ENCODE measurements at regions not wholly inside any gene's neighbourhood (a gene's known extent, or its start where the extent isn't known, plus 50 kb on each side); places are given as distances from the start of the nearest gene placed in this dataset.

DNA sequence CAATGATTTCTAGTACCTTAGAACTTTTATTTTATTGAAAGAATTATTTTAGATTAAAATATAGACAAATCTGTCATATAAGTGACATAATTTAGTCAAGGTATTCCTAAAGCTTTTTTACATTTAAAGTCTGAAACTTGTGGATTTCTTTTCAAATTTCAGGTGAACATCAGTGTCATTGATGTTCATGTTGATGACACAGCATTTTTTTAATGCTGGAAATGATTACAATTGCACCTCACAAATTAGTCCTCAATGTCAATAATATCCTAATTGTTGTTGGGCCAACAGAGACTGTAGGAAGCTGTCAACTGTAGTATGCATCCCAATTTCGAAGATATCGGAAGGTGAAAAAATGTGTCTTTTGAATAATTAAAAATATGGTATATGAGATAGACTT is 214.4 kb upstream of the ARL4C start:
- H3K27ac ChIP-seq (ENCODE audit: low read length): no peak overlapping the region
- no peaks in the 10 kb centered on the region for H3K4me1 ChIP-seq (ENCODE audit: control insufficient read depth in 1 of 2, insufficient read depth in 2 of 2, low read length in 2 of 2)
- no peaks in the 10 kb centered on the region for H3K9me3 ChIP-seq (ENCODE audit: control insufficient read depth in 1 of 2, low read length in 2 of 2)
- H3K4me3 ChIP-seq (ENCODE audit: low read depth in 1 of 2, low read length in 2 of 2): no peak overlapping the region
- H3K27me3 ChIP-seq (ENCODE audit: low read depth, low read length): no peaks in the 10 kb centered on the region
- H3K36me3 ChIP-seq (ENCODE audit: control insufficient read depth in 1 of 2, insufficient read depth in 2 of 2, low read length in 2 of 2): no peaks in the 10 kb centered on the region

DNA sequence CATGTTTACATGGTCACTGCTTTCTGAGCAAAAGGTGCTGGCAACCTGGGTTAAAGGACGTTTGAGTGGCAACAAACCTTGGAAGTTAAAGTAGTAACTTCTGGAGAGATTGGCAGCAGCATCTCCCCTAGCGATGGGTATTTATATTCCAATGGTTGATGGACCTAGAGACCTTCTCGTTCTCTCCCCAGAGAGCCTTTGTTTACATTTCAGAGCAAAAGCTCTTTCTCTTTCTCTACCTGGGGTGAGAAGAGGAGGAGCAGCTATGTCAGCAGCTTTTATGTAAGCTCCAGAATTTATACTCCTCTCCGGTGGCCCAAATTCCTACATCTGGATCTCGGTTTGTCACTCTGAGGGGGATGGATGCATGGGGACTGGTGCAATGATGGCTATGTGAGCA is 213.7 kb upstream of the ARL4C start:
- no peaks in the 10 kb centered on the region for H3K4me1 ChIP-seq (ENCODE audit: control insufficient read depth in 1 of 2, insufficient read depth in 2 of 2, low read length in 2 of 2)
- H3K27me3 ChIP-seq (ENCODE audit: low read depth, low read length): no peaks in the 10 kb centered on the region
- H3K9me3 ChIP-seq (ENCODE audit: control insufficient read depth in 1 of 2, low read length in 2 of 2): no peaks in the 10 kb centered on the region
- H3K27ac ChIP-seq (ENCODE audit: low read length): no peak overlapping the region
- no peak overlapping the region for H3K4me3 ChIP-seq (ENCODE audit: low read depth in 1 of 2, low read length in 2 of 2)
- no peaks in the 10 kb centered on the region for H3K36me3 ChIP-seq (ENCODE audit: control insufficient read depth in 1 of 2, insufficient read depth in 2 of 2, low read length in 2 of 2)

DNA sequence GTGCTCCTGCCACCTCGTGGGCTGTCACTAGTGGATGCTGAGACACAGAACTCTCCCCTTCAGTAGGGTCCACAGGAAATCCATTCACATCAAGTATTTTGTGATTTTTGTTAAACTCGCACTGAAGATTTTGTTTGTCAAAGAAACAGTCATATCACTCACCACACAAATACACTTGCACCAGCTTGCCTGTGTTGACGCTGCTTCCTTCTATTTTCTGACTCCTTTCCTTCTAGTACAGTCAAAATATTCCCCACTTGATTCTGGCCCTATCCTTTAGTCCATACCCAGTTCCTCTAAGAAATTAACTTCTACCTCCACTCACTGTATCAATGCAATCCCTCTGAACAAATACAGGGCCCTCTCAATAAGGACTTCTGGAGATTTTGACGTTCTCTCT is 213.2 kb upstream of the ARL4C start:
- Histone ChIP-seq H3K27ac (ENCODE audit: low read length) (no peak overlapping the region), H3K36me3 (ENCODE audit: control insufficient read depth in 1 of 2, insufficient read depth in 2 of 2, low read length in 2 of 2) (no peaks in the 10 kb centered on the region), H3K9me3 (ENCODE audit: control insufficient read depth in 1 of 2, low read length in 2 of 2) (no peaks in the 10 kb centered on the region), H3K27me3 (ENCODE audit: low read depth, low read length) (no peaks in the 10 kb centered on the region), H3K4me1 (ENCODE audit: control insufficient read depth in 1 of 2, insufficient read depth in 2 of 2, low read length in 2 of 2) (no peaks in the 10 kb centered on the region), H3K4me3 (ENCODE audit: low read depth in 1 of 2, low read length in 2 of 2) (no peak overlapping the region)

DNA sequence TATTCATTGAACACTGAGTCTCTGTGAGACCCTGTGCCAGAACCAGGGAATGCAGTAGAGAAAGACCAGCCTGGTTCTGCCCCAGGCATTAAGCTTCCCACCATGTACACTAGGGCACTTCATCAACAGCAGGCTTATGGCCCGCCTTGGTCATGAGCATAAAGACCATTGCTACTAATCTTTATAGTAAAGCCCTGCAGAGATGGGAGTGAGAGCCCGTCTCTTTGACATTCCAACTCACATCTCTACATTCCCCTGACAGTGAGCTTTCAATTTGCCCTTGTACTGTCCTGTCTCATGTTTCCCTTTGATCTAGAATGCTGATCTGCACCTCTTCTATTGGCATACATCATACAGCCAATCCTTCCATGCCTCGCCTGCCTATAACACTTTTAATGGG is 211.8 kb upstream of the ARL4C start:
- Histone ChIP-seq H3K4me1 (ENCODE audit: control insufficient read depth in 1 of 2, insufficient read depth in 2 of 2, low read length in 2 of 2) (no peaks in the 10 kb centered on the region), H3K27me3 (ENCODE audit: low read depth, low read length) (no peaks in the 10 kb centered on the region), H3K36me3 (ENCODE audit: control insufficient read depth in 1 of 2, insufficient read depth in 2 of 2, low read length in 2 of 2) (no peaks in the 10 kb centered on the region)

DNA sequence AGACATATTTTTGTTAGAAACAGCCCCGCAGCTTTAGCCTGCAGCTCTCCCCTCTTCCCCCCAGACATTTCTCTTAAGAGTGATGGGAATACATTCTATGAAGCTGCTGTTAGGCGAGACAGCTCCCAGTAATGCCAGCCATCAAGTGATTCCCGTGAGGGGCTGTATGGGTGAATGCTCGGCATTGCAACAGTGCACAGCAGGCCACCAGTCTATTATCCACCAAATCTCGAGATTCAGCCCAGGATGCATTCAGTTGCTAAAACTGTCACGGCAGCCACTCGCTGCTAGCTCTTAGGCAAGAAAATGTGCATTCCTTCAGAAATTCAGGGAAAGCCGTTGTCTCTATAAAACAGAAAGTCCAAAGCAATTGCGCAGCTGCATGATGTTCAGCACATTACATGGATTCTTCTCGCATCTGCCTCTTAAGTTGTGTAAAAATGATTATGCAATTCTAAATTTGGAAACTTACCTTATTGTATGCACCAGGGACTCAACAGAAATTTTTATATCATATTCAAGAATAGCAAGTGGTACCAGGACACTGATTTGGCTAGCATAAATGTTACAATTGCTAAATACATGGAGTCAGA is 211.3 kb upstream of the ARL4C start:
- H3K27me3 ChIP-seq (ENCODE audit: low read depth, low read length): no peaks in the 10 kb centered on the region
- peaks cover 0 to 2% of the 10 kb centered on the region in 2 donors for H3K9me3 ChIP-seq (ENCODE audit: control insufficient read depth in 1 of 2, low read length in 2 of 2)
- H3K27ac ChIP-seq (ENCODE audit: low read length): no peak overlapping the region
- no peaks in the 10 kb centered on the region for H3K4me1 ChIP-seq (ENCODE audit: control insufficient read depth in 1 of 2, insufficient read depth in 2 of 2, low read length in 2 of 2)
- no peaks in the 10 kb centered on the region for H3K36me3 ChIP-seq (ENCODE audit: control insufficient read depth in 1 of 2, insufficient read depth in 2 of 2, low read length in 2 of 2)
- H3K4me3 ChIP-seq (ENCODE audit: low read depth in 1 of 2, low read length in 2 of 2): no peak overlapping the region

More for the DNA sequence above, 211.8 kb upstream of the ARL4C start:
- H3K27ac ChIP-seq (ENCODE audit: low read length): no peak overlapping the region
- peaks cover 0 to 2% of the 10 kb centered on the region in 2 donors for H3K9me3 ChIP-seq (ENCODE audit: control insufficient read depth in 1 of 2, low read length in 2 of 2)
- no peak overlapping the region for H3K4me3 ChIP-seq (ENCODE audit: low read depth in 1 of 2, low read length in 2 of 2)

DNA sequence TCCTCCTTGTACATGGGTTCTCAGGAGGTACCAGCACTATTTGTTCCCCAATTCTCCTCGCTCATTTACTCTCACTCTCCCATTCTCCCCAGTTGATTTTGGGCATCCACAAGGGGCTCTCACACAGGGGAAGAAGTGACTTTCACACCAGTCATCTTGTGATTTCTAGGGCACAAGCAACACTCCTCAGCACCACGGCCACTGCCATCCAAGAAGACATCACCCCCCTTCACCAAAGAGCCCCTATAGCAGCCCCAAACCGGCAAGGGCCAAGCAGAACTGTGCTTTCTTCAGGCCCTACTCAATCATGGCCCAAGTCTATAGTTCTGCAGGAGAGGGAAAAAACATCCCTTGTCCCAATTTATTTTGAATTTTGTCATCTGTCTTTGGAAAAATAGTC is 209.2 kb upstream of the ARL4C start:
- Histone ChIP-seq H3K36me3 (ENCODE audit: control insufficient read depth in 1 of 2, insufficient read depth in 2 of 2, low read length in 2 of 2) (no peaks in the 10 kb centered on the region), H3K27ac (ENCODE audit: low read length) (no peak overlapping the region), H3K4me1 (ENCODE audit: control insufficient read depth in 1 of 2, insufficient read depth in 2 of 2, low read length in 2 of 2) (no peaks in the 10 kb centered on the region), H3K27me3 (ENCODE audit: low read depth, low read length) (no peaks in the 10 kb centered on the region), H3K4me3 (ENCODE audit: low read depth in 1 of 2, low read length in 2 of 2) (no peak overlapping the region), H3K9me3 (ENCODE audit: control insufficient read depth in 1 of 2, low read length in 2 of 2) (peaks cover 0 to 2% of the 10 kb centered on the region in 2 donors)

DNA sequence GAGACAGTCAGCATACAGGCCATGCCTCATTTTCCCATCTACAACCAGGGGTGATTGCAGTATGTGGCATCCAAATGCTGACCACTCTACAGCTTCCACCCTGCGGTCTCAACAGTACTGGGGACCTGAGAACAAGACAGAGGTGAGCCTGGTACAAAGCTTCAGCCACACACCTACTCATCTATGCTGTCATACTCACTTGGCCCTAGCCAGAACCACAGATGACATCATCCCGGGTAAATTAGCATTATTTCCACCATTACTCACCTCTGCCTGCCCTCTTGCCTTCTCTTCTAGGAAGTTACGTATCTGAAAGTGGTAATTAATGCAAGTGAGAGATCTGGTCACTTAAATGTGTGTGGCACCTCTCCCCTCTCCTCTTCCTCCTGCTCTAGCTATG is 208.2 kb upstream of the ARL4C start:
- Histone ChIP-seq H3K4me1 (ENCODE audit: control insufficient read depth in 1 of 2, insufficient read depth in 2 of 2, low read length in 2 of 2) (no peaks in the 10 kb centered on the region), H3K36me3 (ENCODE audit: control insufficient read depth in 1 of 2, insufficient read depth in 2 of 2, low read length in 2 of 2) (no peaks in the 10 kb centered on the region), H3K27me3 (ENCODE audit: low read depth, low read length) (no peaks in the 10 kb centered on the region), H3K4me3 (ENCODE audit: low read depth in 1 of 2, low read length in 2 of 2) (no peak overlapping the region), H3K27ac (ENCODE audit: low read length) (no peak overlapping the region), H3K9me3 (ENCODE audit: control insufficient read depth in 1 of 2, low read length in 2 of 2) (peaks cover 0 to 2% of the 10 kb centered on the region in 2 donors)

DNA sequence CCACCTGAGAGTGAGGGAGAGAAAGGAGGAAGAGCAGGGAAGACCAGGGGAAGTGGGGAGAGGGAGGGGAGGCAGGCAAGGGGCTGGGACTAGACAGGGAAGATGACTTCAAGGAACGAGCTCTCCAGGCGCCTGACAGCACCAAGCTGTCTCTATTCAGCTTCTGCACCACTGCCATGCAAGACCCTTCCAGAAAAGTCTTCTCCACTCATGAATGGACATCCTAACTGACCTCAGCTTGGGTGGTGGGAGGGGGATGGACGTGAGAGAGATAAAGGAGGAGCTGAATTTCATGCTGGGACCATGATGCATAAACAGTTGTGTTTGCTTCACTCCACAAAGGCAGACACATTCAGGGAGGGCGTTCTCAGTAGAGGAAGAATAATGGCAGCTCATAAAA is 206.4 kb upstream of the ARL4C start:
- Histone ChIP-seq H3K27ac (ENCODE audit: low read length) (no peak overlapping the region), H3K27me3 (ENCODE audit: low read depth, low read length) (no peaks in the 10 kb centered on the region), H3K9me3 (ENCODE audit: control insufficient read depth in 1 of 2, low read length in 2 of 2) (peaks cover 0 to 2% of the 10 kb centered on the region in 2 donors)

DNA sequence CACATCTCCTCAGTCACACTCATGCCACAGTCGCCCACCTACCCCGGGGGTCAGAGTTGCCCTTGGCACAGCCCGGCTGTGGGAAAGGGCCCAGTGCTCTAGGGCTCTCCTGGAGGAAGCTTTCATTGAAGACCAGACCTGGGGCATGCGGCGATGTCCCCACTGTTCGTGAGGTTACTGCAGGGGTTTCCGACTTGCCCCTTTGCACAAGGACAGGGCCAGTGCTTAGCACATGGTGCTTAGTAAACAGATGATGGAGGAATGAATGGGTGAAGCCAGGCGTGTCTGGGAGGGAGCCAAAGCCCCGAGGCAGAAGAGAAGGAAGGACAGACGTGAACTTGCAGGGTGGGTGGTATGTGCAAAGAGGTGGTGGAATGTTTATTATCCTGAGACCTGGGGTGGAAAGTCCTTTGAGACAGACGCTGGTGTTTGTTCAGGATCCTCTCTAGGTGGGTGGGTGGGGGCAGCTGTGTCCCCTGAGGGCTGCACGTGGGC is 205.9 kb upstream of the ARL4C start:
- H3K27ac ChIP-seq (ENCODE audit: low read length): no peak overlapping the region
- no peaks in the 10 kb centered on the region for H3K4me1 ChIP-seq (ENCODE audit: control insufficient read depth in 1 of 2, insufficient read depth in 2 of 2, low read length in 2 of 2)
- H3K36me3 ChIP-seq (ENCODE audit: control insufficient read depth in 1 of 2, insufficient read depth in 2 of 2, low read length in 2 of 2): no peaks in the 10 kb centered on the region
- no peak overlapping the region for H3K4me3 ChIP-seq (ENCODE audit: low read depth in 1 of 2, low read length in 2 of 2)
- peaks cover 0 to 2% of the 10 kb centered on the region in 2 donors for H3K9me3 ChIP-seq (ENCODE audit: control insufficient read depth in 1 of 2, low read length in 2 of 2)
- no peaks in the 10 kb centered on the region for H3K27me3 ChIP-seq (ENCODE audit: low read depth, low read length)

More for the DNA sequence above, 206.4 kb upstream of the ARL4C start:
- H3K36me3 ChIP-seq (ENCODE audit: control insufficient read depth in 1 of 2, insufficient read depth in 2 of 2, low read length in 2 of 2): no peaks in the 10 kb centered on the region
- H3K4me1 ChIP-seq (ENCODE audit: control insufficient read depth in 1 of 2, insufficient read depth in 2 of 2, low read length in 2 of 2): no peaks in the 10 kb centered on the region
- no peak overlapping the region for H3K4me3 ChIP-seq (ENCODE audit: low read depth in 1 of 2, low read length in 2 of 2)

DNA sequence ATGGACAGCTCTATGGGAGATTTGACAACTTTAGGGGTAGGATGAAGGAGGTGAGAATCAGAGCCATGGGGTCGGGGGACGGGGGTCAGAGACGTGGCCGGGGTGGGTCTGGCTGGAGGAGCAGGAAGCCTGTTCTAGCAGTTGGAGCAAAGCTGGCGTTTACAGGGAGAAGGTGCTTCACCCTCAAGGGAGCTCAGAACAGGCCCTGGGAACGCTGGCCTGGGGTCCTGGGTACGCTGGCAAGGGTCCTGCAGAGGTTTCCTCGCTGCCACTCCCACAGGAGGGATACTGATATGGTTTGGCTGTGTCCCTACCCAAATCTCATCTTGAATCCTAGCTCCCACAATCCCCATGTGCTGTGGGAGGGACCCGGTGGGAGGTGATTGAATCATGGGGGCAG is 205.0 kb upstream of the ARL4C start:
- no peaks in the 10 kb centered on the region for H3K27me3 ChIP-seq (ENCODE audit: low read depth, low read length)
- peaks cover 0 to 9% of the 10 kb centered on the region in 2 donors for H3K9me3 ChIP-seq (ENCODE audit: control insufficient read depth in 1 of 2, low read length in 2 of 2)
- H3K36me3 ChIP-seq (ENCODE audit: control insufficient read depth in 1 of 2, insufficient read depth in 2 of 2, low read length in 2 of 2): no peaks in the 10 kb centered on the region
- H3K4me3 ChIP-seq (ENCODE audit: low read depth in 1 of 2, low read length in 2 of 2): no peak overlapping the region
- H3K4me1 ChIP-seq (ENCODE audit: control insufficient read depth in 1 of 2, insufficient read depth in 2 of 2, low read length in 2 of 2): no peaks in the 10 kb centered on the region
- H3K27ac ChIP-seq (ENCODE audit: low read length): no peak overlapping the region

DNA sequence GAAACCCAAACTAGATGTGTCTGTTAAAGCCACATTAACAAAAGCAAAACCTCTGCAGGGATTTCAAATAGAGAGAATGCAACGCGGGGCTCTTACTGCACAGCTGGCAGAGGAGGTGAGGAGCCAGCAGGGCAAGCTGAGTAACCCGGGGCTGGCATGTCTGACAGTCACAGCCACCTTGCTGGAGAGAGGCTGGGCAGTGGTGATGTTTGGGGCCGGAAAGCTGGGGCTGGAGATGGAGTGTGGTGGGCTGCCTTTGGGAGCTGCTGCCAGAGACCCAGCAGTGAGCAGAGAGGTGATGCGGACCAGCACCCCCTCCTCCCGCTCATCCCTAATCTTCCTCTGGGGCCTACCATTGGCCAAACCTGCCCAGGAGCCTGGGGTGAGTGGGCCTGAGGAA is 204.5 kb upstream of the ARL4C start:
- H3K27me3 ChIP-seq (ENCODE audit: low read depth, low read length): no peaks in the 10 kb centered on the region
- H3K36me3 ChIP-seq (ENCODE audit: control insufficient read depth in 1 of 2, insufficient read depth in 2 of 2, low read length in 2 of 2): no peaks in the 10 kb centered on the region
- H3K4me1 ChIP-seq (ENCODE audit: control insufficient read depth in 1 of 2, insufficient read depth in 2 of 2, low read length in 2 of 2): no peaks in the 10 kb centered on the region
- H3K9me3 ChIP-seq (ENCODE audit: control insufficient read depth in 1 of 2, low read length in 2 of 2): peaks cover 0 to 13% of the 10 kb centered on the region in 2 donors
- no peak overlapping the region for H3K4me3 ChIP-seq (ENCODE audit: low read depth in 1 of 2, low read length in 2 of 2)
- H3K27ac ChIP-seq (ENCODE audit: low read length): no peak overlapping the region

DNA sequence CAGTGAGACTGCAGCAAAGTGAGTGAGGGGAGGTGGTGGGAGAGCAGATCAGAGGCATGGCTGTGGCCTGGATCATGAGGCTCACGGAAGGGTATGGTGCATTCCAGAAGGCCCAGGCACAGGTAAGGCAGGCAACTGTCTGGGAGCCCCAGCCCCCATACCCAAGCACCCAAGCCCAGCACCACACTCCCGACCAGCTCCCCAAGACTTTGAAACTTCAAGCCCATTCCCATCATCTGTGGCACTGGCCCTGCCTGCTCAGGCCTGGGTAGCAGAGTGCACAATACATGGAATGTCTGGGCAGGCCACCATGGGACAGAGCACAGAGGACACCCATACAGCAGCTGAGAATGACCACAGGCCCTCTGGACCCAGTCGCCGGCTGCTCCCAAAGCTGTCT is 202.6 kb upstream of the ARL4C start:
- Histone ChIP-seq H3K27ac (ENCODE audit: low read length) (no peak overlapping the region), H3K27me3 (ENCODE audit: low read depth, low read length) (no peaks in the 10 kb centered on the region), H3K4me1 (ENCODE audit: control insufficient read depth in 1 of 2, insufficient read depth in 2 of 2, low read length in 2 of 2) (no peaks in the 10 kb centered on the region), H3K4me3 (ENCODE audit: low read depth in 1 of 2, low read length in 2 of 2) (no peak overlapping the region), H3K9me3 (ENCODE audit: control insufficient read depth in 1 of 2, low read length in 2 of 2) (peaks cover 0 to 13% of the 10 kb centered on the region in 2 donors), H3K36me3 (ENCODE audit: control insufficient read depth in 1 of 2, insufficient read depth in 2 of 2, low read length in 2 of 2) (no peaks in the 10 kb centered on the region)
